A549 (cell line): ENCODE measurements at regions not wholly inside any gene's neighbourhood (a gene's known extent, or its start where the extent isn't known, plus 50 kb on each side); places are given as distances from the start of the nearest gene placed in this dataset.

Experiments
- ATAC-seq, 2 experiments: fragments of 200-7000 bp in 1 of 2; fragments of >200 bp in 1 of 2; cut with Nextera tagmentation in 1 of 2; cut with Tn5 transposase in 1 of 2; 3 replicates each; pipeline versions ENCODE4 v1.8.0 to v1.9.1; 2018 to 2020; ENCODE audit warnings: mild to moderate bottlenecking in 1 of 2, moderate library complexity in 1 of 2
- CTCF ChIA-PET: fragments of 300-600 bp; sonication (Branson Sonifier 250); formaldehyde crosslinking; extraction: SDS; loops from one replicate; lab custom pipeline; 2021; ENCODE audit warnings: antibody characterized with exemption, inconsistent platforms; lab: Yijun Ruan, JAX
- POLR2A ChIA-PET: fragments of 350-600 bp; formaldehyde crosslinking; extraction: SDS; loops from one replicate; lab custom pipeline; 2021; ENCODE audit warnings: antibody characterized with exemption, inconsistent platforms; lab: Yijun Ruan, JAX
- DNase-seq, 2 experiments: peaks; one replicate each; pipeline versions ENCODE4 v3.0.0 to v3.0.0-alpha.2; 2011 to 2016; ENCODE audit warnings: low read depth in 1 of 2, low spot score in 1 of 2
- FAIRE-seq: peaks from 2 replicates; lab custom pipeline; 2011; peaks lifted over from hg19 to GRCh38; lab: Jason Lieb, UNC
- H3K27ac ChIP-seq, 2 experiments: fragments of >200 bp; sonication (Bioruptor Twin); formaldehyde crosslinking; 3 replicates each; pipeline ENCODE4 v1.5.1; 2016 to 2017
- H3K4me1 ChIP-seq: fragments of >200 bp; sonication (Bioruptor Twin); formaldehyde crosslinking; 3 replicates; pipeline ENCODE4 v1.6.1; 2016
- H3K4me2 ChIP-seq: fragments of >200 bp; sonication (Bioruptor Twin); formaldehyde crosslinking; 3 replicates; pipeline ENCODE4 v1.6.1; 2016
- H3K4me3 ChIP-seq: fragments of >200 bp; sonication (Bioruptor Twin); formaldehyde crosslinking; 3 replicates; pipeline ENCODE4 v1.5.1; 2016
- H3K9me3 ChIP-seq: fragments of >200 bp; sonication (Bioruptor Twin); formaldehyde crosslinking; 3 replicates; pipeline ENCODE4 v1.6.1; 2016
- CBX8 ChIP-seq: fragments of 200-600 bp; sonication (generic); IDR thresholded peaks from 2 replicates; pipeline ENCODE4 v1.6.1; 2016
- E2F6 ChIP-seq: IDR thresholded peaks from 2 replicates; pipeline ENCODE4 v1.6.1; 2012; ENCODE audit warnings: low read depth, borderline replicate concordance
- FOSL2 ChIP-seq, 2 experiments: fragments of 450-650 bp in 1 of 2; fragments of >200 bp in 1 of 2; sonication (Bioruptor Twin) in 1 of 2; formaldehyde crosslinking; IDR thresholded peaks; 2 replicates each; pipeline versions ENCODE4 v1.5.0 to v1.6.1; 2016 to 2020; ENCODE audit warnings: mild to moderate bottlenecking in 1 of 2, moderate library complexity in 1 of 2
- GATA3 ChIP-seq: IDR thresholded peaks from 2 replicates; pipeline ENCODE4 v1.6.1; 2012; ENCODE audit warnings: borderline replicate concordance
- JUN ChIP-seq, 2 experiments: fragments of >200 bp; sonication (Bioruptor Twin); formaldehyde crosslinking; IDR thresholded peaks; 2 replicates in 1 of 2; 3 replicates in 1 of 2; pipeline ENCODE4 v1.6.1; 2016 to 2017
- MAFK ChIP-seq: fragments of 450-650 bp; IDR thresholded peaks from 2 replicates; pipeline ENCODE4 v1.6.1; 2014; ENCODE audit not compliant: partially characterized antibody
- NPAS2 ChIP-seq: fragments of 250-450 bp; sonication (Bioruptor Pico); IDR thresholded peaks from 2 replicates; pipeline ENCODE4 v1.8.0; 2022; ENCODE audit warnings: mild to moderate bottlenecking, moderate library complexity, borderline replicate concordance
- NR3C1 ChIP-seq: fragments of >200 bp; sonication (Bioruptor Twin); formaldehyde crosslinking; IDR thresholded peaks from 3 replicates; pipeline ENCODE4 v1.6.1; 2017
- PHF8 ChIP-seq: fragments of 200-600 bp; sonication (generic); IDR thresholded peaks from 2 replicates; pipeline ENCODE4 v1.6.1; 2016; ENCODE audit warnings: low read depth, mild to moderate bottlenecking, antibody characterized with exemption, moderate library complexity, borderline replicate concordance
- RARB ChIP-seq: fragments of 250-450 bp; sonication (Bioruptor Pico); IDR thresholded peaks from 2 replicates; pipeline ENCODE4 v1.8.0; 2021; ENCODE audit warnings: mild to moderate bottlenecking, moderate library complexity
- RFX5 ChIP-seq: fragments of 450-650 bp; IDR thresholded peaks from 2 replicates; pipeline ENCODE4 v1.7.1; 2014; ENCODE audit warnings: antibody characterized with exemption, mild to moderate bottlenecking, moderate library complexity
- TP53 ChIP-seq: fragments of 250-450 bp; sonication (Bioruptor Pico); IDR thresholded peaks from 2 replicates; pipeline ENCODE4 v1.5.0; 2021; ENCODE audit warnings: mild to moderate bottlenecking, moderate library complexity
- ZFP36 ChIP-seq: fragments of 450-650 bp; IDR thresholded peaks from 2 replicates; pipeline ENCODE4 v1.6.1; 2014; ENCODE audit warnings: borderline replicate concordance; ENCODE audit not compliant: partially characterized antibody
- WGBS: methylation state at CpG from one replicate; pipeline ENCODE4 v1.1.6; 2017; ENCODE audit errors: missing lambda C conversion rate; 5-methylcytosine and 5-hydroxymethylcytosine counted together
- TF ChIP-seq, protein P1 (sequence below): fragments of >200 bp; sonication (Bioruptor Twin); formaldehyde crosslinking; IDR thresholded peaks from 3 replicates; pipeline ENCODE4 v1.5.1; 2016

- no peak for DNase-seq
- CTCF ChIA-PET = interaction anchor here (1.0 to 3.5 kb wide), 10 partner anchors 11 to 184 kb away, joined by 3 to 19 read pairs (median 6); no protein-coding TSS in a partner anchor
- 0 out of 6 replicates have a peak, but pooled peaks of 1 of the 2 experiments have one; percentile 4 for ATAC-seq
- TF ChIP-seq RARB (CRISPR knock-in tag) = no peak
- TF ChIP-seq GATA3 = no peak
- no peak for TF ChIP-seq RFX5
- TF ChIP-seq JUN (IDR thresholded peaks at IDR 0.05) = no peak
- TF ChIP-seq ZFP36 = no peak
- TF ChIP-seq E2F6 = no peak
- Histone ChIP-seq H3K4me1 (peaks cover 24% of the 10 kb centered on the region), H3K4me2 (no peak overlapping the region), H3K9me3 (no peaks in the 10 kb centered on the region), H3K4me3 (no peak overlapping the region), H3K27ac (peak overlapping the region in 1 of 2 experiments; percentile 62; a peak in 3 of 6 replicates)
- FAIRE-seq = no peak
- WGBS = 90% methylated on average over 7 of the region's 11 CpGs
- POLR2A ChIA-PET = no interaction called here
These were observed 69.9 kb downstream of the NAV1 start for GRCh38 chr1:201608635-201609395.

DNA sequence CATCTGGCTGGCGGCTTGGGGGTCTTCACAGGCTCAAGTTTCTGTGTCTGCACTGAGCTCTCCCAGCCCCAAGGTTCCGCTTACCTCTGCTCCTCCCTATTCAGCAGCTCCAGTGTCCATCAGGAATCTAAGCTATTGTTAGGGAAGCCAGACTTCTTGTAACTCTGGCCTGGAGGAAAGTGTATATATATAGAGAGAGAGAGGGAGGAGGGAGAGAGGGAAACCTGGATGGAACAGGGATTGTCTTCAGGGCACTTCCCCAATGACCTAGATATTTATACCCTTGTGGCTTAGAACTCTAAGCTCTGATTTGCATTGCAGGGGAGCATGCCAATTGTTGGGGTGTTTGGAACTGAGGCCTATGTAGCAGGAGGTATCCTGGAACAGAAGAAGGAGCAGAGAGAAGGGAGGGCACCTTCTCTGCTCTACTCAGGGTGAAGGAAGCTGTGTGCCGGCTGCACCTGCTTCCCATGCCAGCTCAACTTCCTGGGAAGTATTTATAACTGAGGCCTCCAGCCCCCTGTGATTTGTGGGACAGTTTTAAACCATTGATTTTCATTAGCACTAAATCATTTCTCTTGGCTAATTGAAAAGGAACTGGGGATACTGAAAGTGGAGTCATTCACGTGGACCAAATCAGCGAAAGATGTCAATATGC is 70.9 kb downstream of the NAV1 start:
- CTCF ChIA-PET = interaction anchor here (1.0 to 3.5 kb wide), 10 partner anchors 10 to 183 kb away, joined by 3 to 19 read pairs (median 6); no protein-coding TSS in a partner anchor
- 89% methylated on average over 5 of the region's 5 CpGs for WGBS

DNA sequence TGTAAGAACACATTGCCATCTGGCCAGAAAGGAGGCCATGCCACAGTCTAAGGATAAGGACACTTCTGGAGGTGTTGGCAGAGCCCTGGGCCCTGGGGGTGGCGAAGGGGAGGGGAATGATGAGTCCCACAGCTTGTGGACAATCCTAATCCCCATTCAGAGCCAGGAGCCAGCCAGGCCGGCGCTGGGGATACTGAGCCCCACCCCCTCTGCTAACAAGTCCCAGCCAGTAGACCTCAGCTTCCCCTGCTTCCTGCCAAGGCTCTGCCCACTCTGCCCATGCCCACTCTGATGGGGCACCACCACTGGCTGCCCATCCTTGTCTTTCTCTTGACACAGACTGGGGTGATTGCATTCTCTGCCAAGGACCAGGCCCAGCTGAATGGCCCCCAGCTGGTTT is 71.9 kb downstream of the NAV1 start:
- Histone ChIP-seq H3K4me3 (no peak overlapping the region), H3K4me1 (peaks cover 3% of the 10 kb centered on the region; the same call in 1 of the 3 replicates), H3K27ac (peak overlapping the region in 1 of 2 experiments; percentile 1; a peak in 1 of 6 replicates), H3K4me2 (no peak overlapping the region), H3K9me3 (no peaks in the 10 kb centered on the region)
- CTCF ChIA-PET = interaction anchor here (1.4 to 3.5 kb wide), 5 partner anchors 20 to 182 kb away, joined by 5 to 19 read pairs (median 11); no protein-coding TSS in a partner anchor
- TF ChIP-seq FOSL2 (IDR thresholded peaks at IDR 0.05) = no peak
- no peak for TF ChIP-seq FOSL2 (CRISPR knock-in tag; IDR thresholded peaks at IDR 0.05)
- TF ChIP-seq JUN (IDR thresholded peaks at IDR 0.05) = no peak
- TF ChIP-seq CBX8 = no peak
- TF ChIP-seq, protein P1, sequence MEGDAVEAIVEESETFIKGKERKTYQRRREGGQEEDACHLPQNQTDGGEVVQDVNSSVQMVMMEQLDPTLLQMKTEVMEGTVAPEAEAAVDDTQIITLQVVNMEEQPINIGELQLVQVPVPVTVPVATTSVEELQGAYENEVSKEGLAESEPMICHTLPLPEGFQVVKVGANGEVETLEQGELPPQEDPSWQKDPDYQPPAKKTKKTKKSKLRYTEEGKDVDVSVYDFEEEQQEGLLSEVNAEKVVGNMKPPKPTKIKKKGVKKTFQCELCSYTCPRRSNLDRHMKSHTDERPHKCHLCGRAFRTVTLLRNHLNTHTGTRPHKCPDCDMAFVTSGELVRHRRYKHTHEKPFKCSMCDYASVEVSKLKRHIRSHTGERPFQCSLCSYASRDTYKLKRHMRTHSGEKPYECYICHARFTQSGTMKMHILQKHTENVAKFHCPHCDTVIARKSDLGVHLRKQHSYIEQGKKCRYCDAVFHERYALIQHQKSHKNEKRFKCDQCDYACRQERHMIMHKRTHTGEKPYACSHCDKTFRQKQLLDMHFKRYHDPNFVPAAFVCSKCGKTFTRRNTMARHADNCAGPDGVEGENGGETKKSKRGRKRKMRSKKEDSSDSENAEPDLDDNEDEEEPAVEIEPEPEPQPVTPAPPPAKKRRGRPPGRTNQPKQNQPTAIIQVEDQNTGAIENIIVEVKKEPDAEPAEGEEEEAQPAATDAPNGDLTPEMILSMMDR = no peak
- WGBS = 70% methylated on average over 3 of the region's 3 CpGs
- ATAC-seq (no peak), DNase-seq (no peak), FAIRE-seq (no peak)
- POLR2A ChIA-PET = interaction anchor here (0.7 kb wide), 1 partner anchor 14 kb away, joined by 5 read pairs; no protein-coding TSS in a partner anchor

More for the DNA sequence above, 70.9 kb downstream of the NAV1 start:
- no peak for TF ChIP-seq PHF8
- TF ChIP-seq TP53 (CRISPR knock-in tag) = no peak
- TF ChIP-seq NPAS2 (CRISPR knock-in tag) = no peak
- Histone ChIP-seq H3K27ac (peak overlapping the region in 1 of 2 experiments; percentile 62; a peak in 2 of 6 replicates), H3K4me3 (no peak overlapping the region), H3K4me1 (peaks cover 14% of the 10 kb centered on the region), H3K9me3 (no peaks in the 10 kb centered on the region), H3K4me2 (no peak overlapping the region)
- POLR2A ChIA-PET = no interaction called here
- FAIRE-seq = no peak
- no peak for DNase-seq
- ATAC-seq = no peak

- no peak overlapping the region for H3K4me3 ChIP-seq
- DNase-seq = no peak
- ChIA-PET CTCF (no interaction called here), POLR2A (no interaction called here)
- FAIRE-seq = no peak
- no peaks in the 10 kb centered on the region for H3K4me1 ChIP-seq
- H3K9me3 ChIP-seq = no peaks in the 10 kb centered on the region
- H3K4me2 ChIP-seq = no peak overlapping the region
- ATAC-seq = no peak
- TF ChIP-seq NR3C1 = no peak
- TF ChIP-seq TP53 (CRISPR knock-in tag) = no peak
- TF ChIP-seq MAFK = no peak
- 59% methylated on average over 4 of the region's 4 CpGs for WGBS
- H3K27ac ChIP-seq = no peak overlapping the region
These were observed 73.7 kb downstream of the NAV1 start for GRCh38 chr1:201612645-201613044.
